MM.1S (cell line): ENCODE measurements at regions not wholly inside any gene's neighbourhood (a gene's known extent, or its start where the extent isn't known, plus 50 kb on each side); places are given as distances from the start of the nearest gene placed in this dataset.
"Not testable (repeated sequence)": the region's sequence is repeated elsewhere in the genome, so short reads cannot be mapped to it uniquely, and the experiment has no call there.

Source experiments
- EZH2 ChIP-seq: fragments of 300-600 bp; sonication (generic); optimal IDR thresholded peaks from 2 replicates; pipeline ENCODE3; 2017; ENCODE audit warnings: low read depth, mild to moderate bottlenecking, antibody characterized with exemption, low read length, mixed read lengths
- TF ChIP-seq, protein P1 (sequence below): fragments of 300-600 bp; sonication (generic); IDR thresholded peaks from 2 replicates; pipeline ENCODE4 v1.5.1; 2016; ENCODE audit warnings: antibody characterized with exemption, low read length, mixed read lengths

DNA sequence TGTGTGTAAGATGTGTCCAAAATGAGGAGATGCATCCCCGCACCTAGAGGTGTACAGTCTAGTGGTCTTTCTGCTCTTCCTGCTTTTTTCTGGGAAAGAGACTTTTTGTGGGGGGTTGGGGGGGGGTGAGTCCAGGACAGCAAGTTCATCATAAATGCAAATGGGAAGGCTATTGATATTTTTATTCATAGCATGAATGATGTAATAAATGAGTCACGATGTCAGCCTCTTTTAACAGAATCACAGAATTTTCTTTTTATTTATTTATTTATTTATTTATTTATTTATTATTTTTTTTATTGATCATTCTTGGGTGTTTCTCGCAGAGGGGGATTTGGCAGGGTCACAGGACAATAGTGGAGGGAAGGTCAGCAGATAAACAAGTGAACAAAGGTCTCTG, 111.3 kb downstream of the C9orf152 start:
- TF ChIP-seq, protein P1, sequence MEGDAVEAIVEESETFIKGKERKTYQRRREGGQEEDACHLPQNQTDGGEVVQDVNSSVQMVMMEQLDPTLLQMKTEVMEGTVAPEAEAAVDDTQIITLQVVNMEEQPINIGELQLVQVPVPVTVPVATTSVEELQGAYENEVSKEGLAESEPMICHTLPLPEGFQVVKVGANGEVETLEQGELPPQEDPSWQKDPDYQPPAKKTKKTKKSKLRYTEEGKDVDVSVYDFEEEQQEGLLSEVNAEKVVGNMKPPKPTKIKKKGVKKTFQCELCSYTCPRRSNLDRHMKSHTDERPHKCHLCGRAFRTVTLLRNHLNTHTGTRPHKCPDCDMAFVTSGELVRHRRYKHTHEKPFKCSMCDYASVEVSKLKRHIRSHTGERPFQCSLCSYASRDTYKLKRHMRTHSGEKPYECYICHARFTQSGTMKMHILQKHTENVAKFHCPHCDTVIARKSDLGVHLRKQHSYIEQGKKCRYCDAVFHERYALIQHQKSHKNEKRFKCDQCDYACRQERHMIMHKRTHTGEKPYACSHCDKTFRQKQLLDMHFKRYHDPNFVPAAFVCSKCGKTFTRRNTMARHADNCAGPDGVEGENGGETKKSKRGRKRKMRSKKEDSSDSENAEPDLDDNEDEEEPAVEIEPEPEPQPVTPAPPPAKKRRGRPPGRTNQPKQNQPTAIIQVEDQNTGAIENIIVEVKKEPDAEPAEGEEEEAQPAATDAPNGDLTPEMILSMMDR, result not testable (repeated sequence)
- not testable (repeated sequence) for TF ChIP-seq EZH2
